ENCODE measurements at regions not wholly inside any gene's neighbourhood (a gene's known extent, or its start where the extent isn't known, plus 50 kb on each side); places are given as distances from the start of the nearest gene placed in this dataset.

DNA sequence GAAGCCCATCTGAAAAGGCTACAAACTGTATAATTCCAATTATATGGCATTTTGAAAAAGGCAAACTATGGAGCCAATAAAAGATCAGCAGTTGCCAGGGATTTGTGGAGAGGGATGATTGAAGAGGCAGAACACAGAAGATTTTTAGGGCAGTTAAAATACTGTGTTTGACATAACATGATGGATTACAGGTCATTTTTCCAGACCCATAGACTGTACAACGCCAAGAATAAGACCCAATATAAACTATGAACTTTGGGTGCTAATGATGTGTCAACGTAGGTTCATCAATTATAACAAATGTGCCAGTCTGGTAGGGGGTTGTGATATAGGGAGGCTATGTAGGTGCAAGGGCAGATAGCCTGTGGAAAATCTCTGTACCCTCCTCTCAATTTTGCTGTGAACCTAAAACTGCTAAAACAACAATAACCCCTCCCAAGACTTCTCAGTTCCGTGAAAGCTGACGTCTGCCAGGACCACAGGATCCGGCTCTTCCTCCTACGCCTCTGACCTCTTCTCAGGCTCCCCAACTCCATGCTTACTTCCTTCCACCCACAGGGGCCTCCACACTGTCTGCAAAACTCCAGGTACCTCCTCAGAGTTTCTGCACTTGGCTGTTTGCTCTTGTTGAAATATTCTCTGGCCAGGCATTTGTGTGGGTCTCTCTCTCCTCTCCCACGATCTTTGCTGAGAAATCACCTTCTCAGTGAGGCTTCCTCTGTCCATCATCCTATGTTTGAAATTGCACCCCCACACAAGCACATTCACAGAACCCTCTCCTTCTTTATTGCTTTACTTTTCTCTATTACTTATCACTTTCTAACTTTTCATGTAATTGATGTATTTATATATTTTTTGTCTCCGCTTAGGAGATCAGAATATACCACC, 131.4 kb downstream of the BBS10 start:
- no peak for DNase-seq

- no peak for DNase-seq
Observed at GRCh38 chr12:76208129-76208528, 123.6 kb upstream of the NAP1L1 start.

GRCh38 chr12:76206677-76207072, 122.2 kb upstream of the NAP1L1 start:
- DNase-seq, result no peak

DNA sequence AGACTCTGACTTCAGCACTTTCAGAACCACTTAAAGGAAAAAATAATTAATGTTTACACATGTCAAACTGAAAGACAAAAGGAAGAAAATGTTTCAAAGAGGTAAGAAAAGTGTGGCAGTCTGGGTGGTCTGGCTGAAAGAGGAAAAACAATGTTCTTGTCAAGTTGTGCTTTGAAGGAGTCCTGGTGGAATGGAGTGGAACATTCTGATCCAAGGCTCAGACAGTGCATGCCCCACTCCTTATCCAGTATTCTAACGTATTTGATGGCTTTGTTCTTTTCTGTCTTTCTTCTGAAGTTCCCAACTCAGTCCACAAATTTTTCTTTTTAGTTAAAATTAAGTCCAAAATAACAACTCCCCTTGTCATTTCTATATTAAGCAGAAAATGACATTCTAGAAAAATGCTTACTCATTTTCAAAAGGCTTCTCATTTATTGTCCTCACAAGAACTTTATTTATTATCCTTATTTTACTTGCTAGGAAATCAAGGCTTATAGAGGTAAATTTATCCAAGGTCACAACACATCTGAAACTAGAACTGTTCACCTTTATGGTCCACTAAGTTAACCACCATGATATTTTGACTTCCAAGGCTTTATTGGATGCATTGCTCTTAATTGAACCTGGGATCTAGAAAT, 121.7 kb upstream of the NAP1L1 start:
- DNase-seq, result no peak

DNA sequence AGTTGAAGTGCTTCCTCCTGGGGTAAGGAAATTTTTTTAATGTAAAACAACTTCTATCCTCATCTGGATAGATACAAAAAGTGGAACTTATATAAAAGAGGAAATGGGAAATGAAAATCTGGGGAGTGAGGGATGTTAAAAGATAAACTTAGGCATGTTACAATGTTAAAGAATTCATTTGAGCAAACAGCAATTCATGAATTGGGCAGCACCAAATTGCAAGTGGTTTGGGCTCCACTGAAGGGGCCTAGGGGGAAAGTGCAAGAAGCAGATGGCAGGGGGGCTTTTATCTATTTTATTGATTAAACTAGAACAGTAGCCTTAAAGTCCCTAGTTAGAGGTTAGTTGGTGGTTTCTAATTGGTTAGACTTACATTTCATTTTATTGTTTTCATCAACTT, 118.1 kb upstream of the NAP1L1 start:
- no peak for DNase-seq

DNA sequence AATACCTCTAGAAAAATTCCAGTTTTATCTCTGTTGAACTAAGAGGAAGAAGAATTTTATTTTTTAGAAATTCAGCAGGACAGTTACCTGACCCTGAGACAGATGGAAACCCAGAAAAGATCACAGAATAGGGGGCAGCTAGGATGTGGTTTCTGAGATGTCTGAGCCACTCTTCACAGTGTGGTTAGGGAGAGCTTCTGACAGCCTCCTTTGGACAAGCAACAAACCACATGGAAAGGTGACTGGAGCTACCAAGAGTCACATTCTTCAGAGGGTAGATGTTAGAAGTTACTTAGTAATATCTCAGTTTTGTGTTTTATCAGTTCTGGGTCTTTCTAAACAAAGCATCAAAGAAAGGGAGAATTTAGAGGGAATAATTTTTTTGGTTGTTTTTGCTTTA, 117.3 kb upstream of the NAP1L1 start:
- DNase-seq, result no peak

DNA sequence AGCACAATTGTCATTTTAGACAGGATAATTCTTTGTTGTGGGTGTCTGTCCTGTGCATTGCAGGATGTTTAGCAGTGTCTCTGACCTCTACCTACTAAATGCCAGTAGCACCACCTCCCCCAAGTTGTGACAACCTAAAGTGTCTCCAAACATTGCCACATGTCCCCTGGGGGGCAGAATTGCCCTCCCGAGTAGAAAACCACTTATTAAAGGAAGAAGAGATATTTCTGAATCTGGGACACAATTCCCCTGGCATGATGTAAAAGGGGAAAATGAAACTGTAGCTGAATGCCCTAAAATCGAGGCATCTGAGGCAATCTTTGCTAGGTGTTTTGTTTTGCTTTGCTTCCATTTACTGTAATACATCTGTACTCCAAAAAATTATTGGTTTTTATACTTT, 116.8 kb upstream of the NAP1L1 start:
- DNase-seq, result no peak

DNA sequence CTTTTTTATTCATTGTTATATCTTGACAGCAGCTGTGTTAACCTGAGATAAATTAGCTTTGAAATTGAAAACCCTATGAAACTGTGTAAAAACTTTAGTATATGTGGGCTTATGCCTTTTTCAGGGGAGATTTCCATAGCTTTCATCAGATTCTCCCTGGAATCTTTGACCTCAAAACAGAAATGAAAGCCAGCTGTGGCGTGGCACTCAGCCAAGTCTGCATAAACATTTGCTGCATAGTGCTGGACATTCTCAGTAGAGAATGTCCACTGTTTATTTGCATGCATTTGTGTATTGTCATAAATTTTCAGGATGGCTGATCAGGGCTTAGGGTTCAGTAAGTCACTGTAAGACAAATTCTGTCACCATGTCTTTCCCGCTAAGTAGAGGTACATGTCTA, 115.3 kb upstream of the NAP1L1 start:
- no peak for DNase-seq

- DNase-seq, result no peak
Observed at GRCh38 chr12:76198839-76199238, 114.4 kb upstream of the NAP1L1 start.

DNA sequence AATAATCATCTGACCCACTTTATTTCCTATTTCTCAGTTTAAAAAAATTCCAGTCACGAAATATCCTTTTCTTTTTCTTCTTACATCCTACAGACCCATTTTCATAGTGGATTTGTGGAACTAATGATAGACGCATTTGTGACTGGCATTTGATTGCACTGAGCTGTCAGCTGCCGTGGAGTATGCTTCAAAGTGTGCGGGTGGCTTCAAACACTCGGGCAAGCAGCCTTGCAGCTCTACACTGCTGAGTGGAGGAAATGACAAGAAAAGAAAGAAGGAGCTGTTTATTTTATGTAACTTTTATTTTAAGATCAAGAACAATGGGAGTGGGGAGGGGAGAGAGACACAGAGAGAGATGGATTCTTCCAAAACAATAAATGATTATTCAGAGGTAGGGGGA, 112.8 kb upstream of the NAP1L1 start:
- no peak for DNase-seq

- no peak for DNase-seq
Observed at GRCh38 chr12:76195920-76196319, 111.4 kb upstream of the NAP1L1 start.

- no peak for DNase-seq
Observed at GRCh38 chr12:76194724-76195123, 110.2 kb upstream of the NAP1L1 start.

DNA sequence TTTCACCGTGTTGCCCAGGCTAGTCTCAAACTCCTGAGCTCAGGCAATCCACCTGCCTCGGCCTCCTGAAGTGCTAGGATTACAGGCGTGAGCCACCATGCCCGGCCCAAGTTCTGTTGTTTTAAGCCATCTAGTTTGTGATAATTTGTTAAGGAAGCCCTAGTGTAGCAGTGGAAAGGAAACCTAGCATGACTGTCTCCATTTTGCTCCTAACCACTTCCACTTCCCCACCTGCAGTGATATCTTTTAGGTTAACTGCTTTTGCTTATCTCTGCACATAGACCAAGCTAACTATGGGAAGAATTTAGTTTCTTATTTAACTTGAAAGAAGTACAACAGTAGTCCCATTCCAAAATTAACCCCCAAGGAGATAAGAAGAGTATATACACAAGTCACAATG, 109.5 kb upstream of the NAP1L1 start:
- no peak for DNase-seq

- DNase-seq, result no peak
Observed at GRCh38 chr12:76192416-76192815, 107.9 kb upstream of the NAP1L1 start.

- DNase-seq, result no peak
Observed at GRCh38 chr12:76190299-76190698, 105.8 kb upstream of the NAP1L1 start.

DNA sequence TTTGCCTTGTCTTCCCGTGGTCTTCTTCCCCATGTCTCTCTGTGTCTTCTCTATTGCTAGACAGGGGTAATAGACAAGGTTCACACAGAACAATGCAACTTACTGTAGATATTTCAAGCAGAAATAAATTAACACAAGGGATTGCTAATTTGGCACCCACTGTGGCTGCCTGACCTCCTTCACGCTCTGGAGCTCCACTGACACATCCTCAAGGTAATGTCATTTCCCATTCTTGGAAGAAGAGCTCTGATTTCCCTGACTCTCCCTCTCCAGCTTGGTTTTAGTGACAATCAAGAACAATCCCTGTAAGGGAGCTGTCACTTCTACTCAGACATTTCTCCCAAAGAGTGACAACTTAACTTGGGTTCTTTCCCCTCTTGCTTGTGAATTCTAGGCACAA, 105.4 kb upstream of the NAP1L1 start:
- DNase-seq, result no peak

- no peak for DNase-seq
Observed at GRCh38 chr12:76187177-76187576, 102.7 kb upstream of the NAP1L1 start.

GRCh38 chr12:76186131-76186906, 101.8 kb upstream of the NAP1L1 start:
- no peak for DNase-seq

GRCh38 chr12:76183459-76184186, 99.1 kb upstream of the NAP1L1 start:
- DNase-seq, result peak; percentile 58 to 63

- no peak for DNase-seq
Observed at GRCh38 chr12:76180401-76181277, 96.2 kb upstream of the NAP1L1 start.

- no peak for DNase-seq
Observed at GRCh38 chr12:76178452-76178851, 94.0 kb upstream of the NAP1L1 start.

- DNase-seq, result no peak
Observed at GRCh38 chr12:76177821-76178220, 93.3 kb upstream of the NAP1L1 start.

Measured in stimulated activated CD4-positive, alpha-beta T cell treated with anti-CD3 and anti-CD28 coated beads, Interleukin-2, amount 100 ng/mL, for 24 hours (primary cell).